GM12891 (cell line): ENCODE measurements at regions not wholly inside any gene's neighbourhood (a gene's known extent, or its start where the extent isn't known, plus 50 kb on each side); places are given as distances from the start of the nearest gene placed in this dataset.

Experiments used
- POLR2A ChIP-seq: IDR thresholded peaks from 2 replicates; pipeline ENCODE4 v1.6.1; 2011; ENCODE audit warnings: low read depth, low read length, control low read depth
- POLR2AphosphoS5 ChIP-seq: IDR thresholded peaks from 2 replicates; pipeline ENCODE4 v1.6.1; 2011; ENCODE audit warnings: low read depth, low read length, control low read depth
- POU2F2 ChIP-seq: IDR thresholded peaks from 2 replicates; pipeline ENCODE4 v1.6.1; 2011; ENCODE audit warnings: low read depth, mild to moderate bottlenecking, control low read depth, low read length, moderate library complexity
- SPI1 ChIP-seq: IDR thresholded peaks from 2 replicates; pipeline ENCODE4 v1.6.1; 2011; ENCODE audit warnings: low read depth, low read length, control low read depth
- TAF1 ChIP-seq: IDR thresholded peaks from 2 replicates; pipeline ENCODE4 v1.6.1; 2011; ENCODE audit warnings: low read depth, low read length, control low read depth

DNA sequence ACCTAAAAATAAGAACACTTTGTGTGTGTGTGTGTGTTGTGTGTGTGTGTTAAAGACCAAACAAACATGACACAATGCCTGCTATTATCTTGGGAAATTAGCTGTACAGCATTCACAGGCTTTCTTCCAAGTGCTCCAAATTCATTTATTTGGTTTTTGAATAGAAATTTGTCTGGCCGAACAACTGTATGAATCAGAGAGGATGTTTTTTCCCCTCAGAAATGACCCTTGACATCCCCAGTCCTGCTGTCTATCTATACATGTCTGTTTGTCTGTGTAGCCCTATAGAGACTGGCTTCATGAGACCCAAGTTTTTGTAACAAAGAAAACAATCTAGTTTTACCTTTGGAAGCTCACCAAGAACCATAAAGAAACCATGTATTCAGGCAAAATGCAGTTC lies 549.8 kb downstream of the NSUN3 start:
- TF ChIP-seq POLR2A (no peak), TAF1 (no peak), POLR2AphosphoS5 (no peak), SPI1 (no peak), POU2F2 (no peak)
